Right lobe of liver (tissue), 6 donors: ENCODE measurements at regions not wholly inside any gene's neighbourhood (a gene's known extent, or its start where the extent isn't known, plus 50 kb on each side); places are given as distances from the start of the nearest gene placed in this dataset.
A peak's percentile ranks its signal among the peaks of the same experiment; 100 is the strongest.

Experiments
- ATAC-seq, 4 donors: fragments of 200-7000 bp; cut with Tn5 transposase; one replicate each; pipeline ENCODE4 v1.9.1; 2020; ENCODE audit warnings: mild to moderate bottlenecking in 4 of 4, moderate library complexity in 4 of 4
- DNase-seq, 3 donors: peaks; one replicate each; pipeline ENCODE4 v3.0.0-alpha.2; 2020
- H3K27ac ChIP-seq, 3 donors: fragments of 200-600 bp; one replicate each; pipeline ENCODE4 v1.8.0; 2022
- H3K27me3 ChIP-seq, 2 donors: fragments of 200-600 bp; one replicate each; pipeline ENCODE4 v1.8.0; 2022
- H3K36me3 ChIP-seq, 4 donors: fragments of 200-600 bp; sonication (generic) in 1 of 4; one replicate each; pipeline versions ENCODE4 v1.5.1 to v1.8.0; 2017 to 2022; ENCODE audit warnings: control low read depth in 1 of 4
- H3K4me1 ChIP-seq, 4 donors: fragments of 200-600 bp; sonication (generic) in 1 of 4; one replicate each; pipeline versions ENCODE4 v1.5.1 to v1.8.0; 2017 to 2022; ENCODE audit warnings: control low read depth in 1 of 4
- H3K4me3 ChIP-seq, 3 donors: fragments of 200-600 bp; one replicate each; pipeline ENCODE4 v1.8.0; 2022
- H3K9me3 ChIP-seq, 4 donors: fragments of 200-600 bp; sonication (generic) in 1 of 4; one replicate each; pipeline versions ENCODE4 v1.5.1 to v1.8.0; 2017 to 2022; ENCODE audit warnings: control low read depth in 1 of 4
- POLR2A ChIP-seq: fragments of 450-650 bp; IDR thresholded peaks from one replicate; pipeline ENCODE4 v1.6.1; 2017; ENCODE audit warnings: antibody characterized with exemption, mild to moderate bottlenecking
- WGBS: methylation state at CpG from one replicate; pipeline ENCODE4 v1.1.6; 2018; ENCODE audit warnings: low coverage, low lambda C conversion rate; ENCODE audit not compliant: insufficient coverage; ENCODE audit errors: missing lambda C conversion rate; 5-methylcytosine and 5-hydroxymethylcytosine counted together
- intact Hi-C, 2 donors: fragments of 100-400 bp; cut with DNase I; formaldehyde crosslinking; loops; one replicate each; pipeline versions ENCODE4 v1.11.2 to v1.14.1; 2022
- TF ChIP-seq, protein P1 (sequence below), 4 donors: fragments of 200-600 bp in 3 of 4; fragments of 450-650 bp in 1 of 4; IDR thresholded peaks; one replicate each; pipeline versions ENCODE4 v1.5.1 to v1.8.0; 2016 to 2022; ENCODE audit warnings: antibody characterized with exemption in 4 of 4, mild to moderate bottlenecking in 2 of 4
- donor health status: DM: no; HTN: yes; CAD: no.
- donor health status: DM: no; HTN: no; CAD: no.
- donor health status: DM: no; HTN: no; CAD: no.
- donor health status: DM: no; HTN: yes; CAD: no.
- donor health status: DM: no; HTN: yes; CAD: no.

DNA sequence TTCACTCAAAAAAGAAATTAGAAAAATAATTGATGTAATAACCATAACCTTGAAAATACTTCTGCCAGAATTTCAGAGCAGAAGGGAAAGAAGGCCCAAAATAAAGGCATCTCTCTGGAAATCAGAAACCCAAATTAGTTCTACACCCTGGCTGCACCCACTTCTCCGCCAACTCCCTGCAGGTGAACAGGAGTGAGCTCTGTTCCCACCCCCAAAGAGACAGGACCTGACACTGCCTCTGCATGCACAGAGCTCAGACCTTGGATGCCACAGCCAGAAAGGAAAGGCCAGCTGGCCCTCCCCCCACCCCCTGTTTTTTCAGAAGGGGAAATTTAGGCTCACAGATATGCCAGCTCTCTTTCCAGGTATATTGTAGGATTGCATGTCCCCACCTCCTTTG is 228.2 kb downstream of the BCL11B start:
- ATAC-seq: no peak
- Histone ChIP-seq H3K9me3 (no peaks in the 10 kb centered on the region), H3K4me3 (no peak overlapping the region), H3K27ac (no peak overlapping the region), H3K27me3 (no peaks in the 10 kb centered on the region), H3K36me3 (no peaks in the 10 kb centered on the region), H3K4me1 (no peaks in the 10 kb centered on the region)
- TF ChIP-seq POLR2A: no peak
- TF ChIP-seq, protein P1, sequence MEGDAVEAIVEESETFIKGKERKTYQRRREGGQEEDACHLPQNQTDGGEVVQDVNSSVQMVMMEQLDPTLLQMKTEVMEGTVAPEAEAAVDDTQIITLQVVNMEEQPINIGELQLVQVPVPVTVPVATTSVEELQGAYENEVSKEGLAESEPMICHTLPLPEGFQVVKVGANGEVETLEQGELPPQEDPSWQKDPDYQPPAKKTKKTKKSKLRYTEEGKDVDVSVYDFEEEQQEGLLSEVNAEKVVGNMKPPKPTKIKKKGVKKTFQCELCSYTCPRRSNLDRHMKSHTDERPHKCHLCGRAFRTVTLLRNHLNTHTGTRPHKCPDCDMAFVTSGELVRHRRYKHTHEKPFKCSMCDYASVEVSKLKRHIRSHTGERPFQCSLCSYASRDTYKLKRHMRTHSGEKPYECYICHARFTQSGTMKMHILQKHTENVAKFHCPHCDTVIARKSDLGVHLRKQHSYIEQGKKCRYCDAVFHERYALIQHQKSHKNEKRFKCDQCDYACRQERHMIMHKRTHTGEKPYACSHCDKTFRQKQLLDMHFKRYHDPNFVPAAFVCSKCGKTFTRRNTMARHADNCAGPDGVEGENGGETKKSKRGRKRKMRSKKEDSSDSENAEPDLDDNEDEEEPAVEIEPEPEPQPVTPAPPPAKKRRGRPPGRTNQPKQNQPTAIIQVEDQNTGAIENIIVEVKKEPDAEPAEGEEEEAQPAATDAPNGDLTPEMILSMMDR (IDR thresholded peaks at IDR 0.05): no peak
- intact Hi-C loops: no loop called here
- 80% methylated on average over 1 of the region's 1 CpG for WGBS
- DNase-seq: peak in 1 of 3 donors; percentile 10

DNA sequence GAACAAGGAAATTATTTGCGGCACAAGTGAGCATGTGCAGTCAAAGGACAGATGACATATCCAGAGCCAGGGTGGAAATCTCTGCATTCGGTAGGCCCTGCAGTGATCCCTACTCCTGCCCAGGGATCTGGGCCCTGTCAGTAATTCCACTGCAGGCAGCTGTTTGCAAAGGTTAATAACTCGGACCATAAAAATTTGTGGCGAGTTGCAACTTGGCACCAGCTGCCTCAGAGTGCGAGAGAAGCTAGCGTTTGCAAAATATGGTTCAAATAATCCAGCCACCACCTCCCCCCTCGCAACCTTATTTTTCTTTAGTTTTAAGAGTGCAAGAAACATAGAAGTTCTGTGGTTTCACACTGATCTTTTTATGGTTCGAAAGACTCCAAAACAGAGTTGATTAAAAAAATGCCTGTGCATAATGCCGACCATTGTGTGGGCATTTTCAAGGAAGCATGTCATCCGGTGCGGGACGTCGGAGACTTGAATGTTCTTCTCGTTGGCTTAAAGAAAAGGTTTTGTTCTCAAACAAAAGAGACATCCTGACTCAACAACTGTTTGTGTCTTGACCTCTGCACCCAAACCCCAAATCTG is 224.5 kb downstream of the BCL11B start:
- Histone ChIP-seq H3K27me3 (no peaks in the 10 kb centered on the region), H3K36me3 (no peaks in the 10 kb centered on the region), H3K4me1 (no peaks in the 10 kb centered on the region), H3K27ac (no peak overlapping the region), H3K9me3 (peaks cover 0 to 8% (median 0%) of the 10 kb centered on the region in 4 donors), H3K4me3 (no peak overlapping the region)
- DNase-seq (peak in 1 of 3 donors; percentile 19), ATAC-seq (no peak)
- intact Hi-C loops: no loop called here
- TF ChIP-seq POLR2A: no peak
- TF ChIP-seq, protein P1 (IDR thresholded peaks at IDR 0.05): no peak
- 66% methylated on average over 12 of the region's 14 CpGs for WGBS

DNA sequence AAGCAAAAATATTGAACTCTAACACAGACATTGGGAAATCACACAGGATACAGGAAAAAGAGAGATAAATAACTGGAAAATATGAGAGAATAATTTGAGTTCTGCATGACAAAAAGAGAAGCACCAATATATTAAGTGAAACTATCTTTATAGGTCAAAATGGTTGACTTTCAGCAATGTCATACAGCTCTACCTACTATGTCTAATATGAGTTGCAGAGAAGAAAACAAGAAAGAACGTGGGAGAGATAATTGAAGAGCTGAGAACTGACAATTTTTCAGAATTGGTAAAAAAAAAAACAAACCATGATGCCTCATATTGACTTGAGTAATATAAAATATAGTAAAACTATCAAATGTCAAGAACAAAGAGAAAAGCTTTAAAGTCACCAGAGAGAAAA is 221.7 kb downstream of the BCL11B start:
- Histone ChIP-seq H3K27me3 (no peaks in the 10 kb centered on the region), H3K4me1 (no peaks in the 10 kb centered on the region), H3K36me3 (no peaks in the 10 kb centered on the region), H3K4me3 (no peak overlapping the region), H3K9me3 (peaks cover 0 to 9% (median 0%) of the 10 kb centered on the region in 4 donors), H3K27ac (no peak overlapping the region)
- TF ChIP-seq, protein P1 (IDR thresholded peaks at IDR 0.05): no peak
- no peak for TF ChIP-seq POLR2A
- no peak for DNase-seq
- 40% methylated on average over 1 of the region's 1 CpG for WGBS
- intact Hi-C loops: no loop called here
- no peak for ATAC-seq

DNA sequence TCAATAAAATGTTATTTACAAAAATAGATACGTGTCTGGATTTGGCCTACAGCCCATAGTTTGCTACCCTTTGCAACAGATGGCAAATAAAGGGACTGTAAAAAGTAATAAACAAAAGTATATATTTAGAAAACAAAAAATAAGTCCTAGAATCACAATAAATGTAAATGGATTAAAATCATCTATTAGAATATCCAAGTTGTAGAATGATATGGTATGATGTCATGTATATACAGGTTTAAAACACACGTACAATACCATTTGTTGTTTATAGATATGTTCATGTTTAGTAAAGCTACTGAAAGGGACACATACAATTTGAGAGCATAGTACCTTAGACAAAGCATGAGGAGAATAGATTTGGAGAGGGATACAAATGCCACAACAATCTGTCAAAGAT is 219.5 kb downstream of the BCL11B start:
- Histone ChIP-seq H3K36me3 (no peaks in the 10 kb centered on the region), H3K4me3 (no peak overlapping the region), H3K27ac (no peak overlapping the region), H3K4me1 (no peaks in the 10 kb centered on the region), H3K27me3 (no peaks in the 10 kb centered on the region), H3K9me3 (peaks cover 0 to 9% (median 0%) of the 10 kb centered on the region in 4 donors)
- WGBS: 73% methylated on average over 2 of the region's 2 CpGs
- no peak for DNase-seq
- intact Hi-C loops: no loop called here
- no peak for ATAC-seq
- TF ChIP-seq POLR2A: no peak
- TF ChIP-seq, protein P1 (IDR thresholded peaks at IDR 0.05): no peak

DNA sequence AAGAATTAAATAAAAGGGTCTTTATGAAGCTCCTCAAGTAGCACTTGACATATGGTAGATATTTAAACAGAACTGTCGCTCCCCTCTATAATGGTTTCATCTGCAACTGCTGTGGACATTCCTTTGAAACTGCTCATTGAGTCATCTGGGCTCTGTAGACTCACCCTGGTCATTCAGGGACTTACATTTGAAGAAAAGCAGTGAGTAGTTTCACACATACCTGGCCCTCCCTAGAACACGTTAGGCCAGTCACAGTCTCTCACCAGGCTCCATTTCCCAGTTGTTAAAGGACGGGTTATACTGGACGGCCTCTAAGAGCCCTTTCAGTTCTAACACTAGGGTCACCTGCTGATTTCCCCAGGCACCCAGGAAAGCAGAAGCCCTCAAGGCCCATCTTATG is 217.0 kb downstream of the BCL11B start:
- no peaks in the 10 kb centered on the region for H3K36me3 ChIP-seq
- no peak overlapping the region for H3K27ac ChIP-seq
- peak in 1 of 3 donors; percentile 8 for DNase-seq
- H3K4me3 ChIP-seq: no peak overlapping the region
- ATAC-seq: no peak
- WGBS: 49% methylated on average over 2 of the region's 4 CpGs
- TF ChIP-seq, protein P1 (IDR thresholded peaks at IDR 0.05): no peak
- no peak for TF ChIP-seq POLR2A
- H3K27me3 ChIP-seq: no peaks in the 10 kb centered on the region
- intact Hi-C loops: no loop called here
- peaks cover 0 to 9% (median 0%) of the 10 kb centered on the region in 4 donors for H3K9me3 ChIP-seq
- no peaks in the 10 kb centered on the region for H3K4me1 ChIP-seq
